Keratinocyte (primary cell): ENCODE measurements at regions not wholly inside any gene's neighbourhood (a gene's known extent, or its start where the extent isn't known, plus 50 kb on each side); places are given as distances from the start of the nearest gene placed in this dataset.

ENCODE experiments used
- EZH2 ChIP-seq: IDR thresholded peaks from one replicate; pipeline ENCODE4 v1.6.1; 2012; ENCODE audit warnings: inconsistent platforms, mild to moderate bottlenecking, low read length, moderate library complexity
- TF ChIP-seq, protein P1 (sequence below), 3 experiments: IDR thresholded peaks in 1 of 3; conservative IDR thresholded peaks in 1 of 3; optimal IDR thresholded peaks in 1 of 3; 2 replicates in 2 of 3; 3 replicates in 1 of 3; pipeline versions ENCODE3 to v1.5.1; 2011; ENCODE audit warnings: low read length in 3 of 3, mild to moderate bottlenecking in 3 of 3, moderate library complexity in 2 of 3, control low read depth in 1 of 3, inconsistent platforms in 1 of 3; ENCODE audit not compliant: insufficient read depth in 2 of 3; ENCODE audit errors: extremely low read depth in 1 of 3

DNA sequence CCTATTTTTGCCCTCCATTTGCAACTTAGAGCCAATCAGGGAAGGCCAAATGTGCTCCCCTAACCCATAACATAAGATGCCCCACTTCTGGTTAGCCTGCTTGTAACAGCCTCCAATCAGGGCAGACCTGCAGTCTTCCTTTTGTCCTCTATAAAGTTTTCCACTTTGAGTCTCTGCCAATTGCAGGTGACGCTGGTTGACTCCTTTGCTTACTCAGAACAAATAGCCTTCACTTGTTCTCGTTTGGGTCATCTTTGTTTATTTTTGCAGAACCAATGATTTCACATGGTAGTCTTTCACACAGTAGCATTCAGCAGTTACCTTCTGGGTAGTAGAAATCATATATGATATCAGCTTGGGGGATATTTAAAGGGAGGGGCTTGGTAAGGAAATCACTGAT lies 225.6 kb downstream of the MINAR1 start:
- TF ChIP-seq, protein P1, sequence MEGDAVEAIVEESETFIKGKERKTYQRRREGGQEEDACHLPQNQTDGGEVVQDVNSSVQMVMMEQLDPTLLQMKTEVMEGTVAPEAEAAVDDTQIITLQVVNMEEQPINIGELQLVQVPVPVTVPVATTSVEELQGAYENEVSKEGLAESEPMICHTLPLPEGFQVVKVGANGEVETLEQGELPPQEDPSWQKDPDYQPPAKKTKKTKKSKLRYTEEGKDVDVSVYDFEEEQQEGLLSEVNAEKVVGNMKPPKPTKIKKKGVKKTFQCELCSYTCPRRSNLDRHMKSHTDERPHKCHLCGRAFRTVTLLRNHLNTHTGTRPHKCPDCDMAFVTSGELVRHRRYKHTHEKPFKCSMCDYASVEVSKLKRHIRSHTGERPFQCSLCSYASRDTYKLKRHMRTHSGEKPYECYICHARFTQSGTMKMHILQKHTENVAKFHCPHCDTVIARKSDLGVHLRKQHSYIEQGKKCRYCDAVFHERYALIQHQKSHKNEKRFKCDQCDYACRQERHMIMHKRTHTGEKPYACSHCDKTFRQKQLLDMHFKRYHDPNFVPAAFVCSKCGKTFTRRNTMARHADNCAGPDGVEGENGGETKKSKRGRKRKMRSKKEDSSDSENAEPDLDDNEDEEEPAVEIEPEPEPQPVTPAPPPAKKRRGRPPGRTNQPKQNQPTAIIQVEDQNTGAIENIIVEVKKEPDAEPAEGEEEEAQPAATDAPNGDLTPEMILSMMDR (optimal IDR thresholded peaks at IDR 0.05 in 1 of 3, IDR thresholded peaks at IDR 0.05 in 1 of 3, conservative IDR thresholded peaks at IDR 0.05 in 1 of 3; ENCODE audit: extremely low read depth in 1 of 3, insufficient read depth in 2 of 3, low read length in 3 of 3), result no peak
- no peak for TF ChIP-seq EZH2
